Stimulated activated naive B cell treated with anti-CD40 and anti-IgM and Interleukin-4, amounts not matched to agents 10 μg/mL and 1 μg/mL and 100 μg/mL, for 72 hours (primary cell): ENCODE measurements at regions not wholly inside any gene's neighbourhood (a gene's known extent, or its start where the extent isn't known, plus 50 kb on each side); places are given as distances from the start of the nearest gene placed in this dataset.
"Not testable (repeated sequence)": the region's sequence is repeated elsewhere in the genome, so short reads cannot be mapped to it uniquely, and the experiment has no call there.

Experiments
- ATAC-seq, 2 donors: fragments of 150-1000 bp; cut with Tn5 transposase; replicated peaks; 2 replicates each; pipeline ENCODE4 v1.10.0; 2021; ENCODE audit warnings: moderate library complexity in 1 of 2
- DNase-seq: peaks from one replicate; pipeline ENCODE4 v3.0.0; 2021
- H3K27ac Mint-ChIP-seq: one replicate; pipeline ENCODE4 v1.8.0; 2022; ENCODE audit warnings: mild to moderate bottlenecking, mixed read lengths
- H3K27me3 Mint-ChIP-seq, 2 donors: one replicate each; pipeline ENCODE4 v1.8.0; 2022; ENCODE audit warnings: mixed read lengths in 2 of 2
- H3K36me3 Mint-ChIP-seq, 2 donors: one replicate each; pipeline ENCODE4 v1.8.0; 2022; ENCODE audit warnings: mixed read lengths in 2 of 2, mild to moderate bottlenecking in 1 of 2
- H3K4me1 Mint-ChIP-seq, 2 donors: one replicate each; pipeline ENCODE4 v1.8.0; 2022; ENCODE audit warnings: mixed read lengths in 2 of 2, mild to moderate bottlenecking in 1 of 2
- H3K4me3 Mint-ChIP-seq, 2 donors: one replicate each; pipeline ENCODE4 v1.8.0; 2022; ENCODE audit warnings: mild to moderate bottlenecking in 2 of 2, mixed read lengths in 2 of 2, moderate library complexity in 1 of 2
- H3K9me3 Mint-ChIP-seq, 2 donors: one replicate each; pipeline ENCODE4 v1.8.0; 2022; ENCODE audit warnings: mixed read lengths in 2 of 2, mild to moderate bottlenecking in 1 of 2

DNA sequence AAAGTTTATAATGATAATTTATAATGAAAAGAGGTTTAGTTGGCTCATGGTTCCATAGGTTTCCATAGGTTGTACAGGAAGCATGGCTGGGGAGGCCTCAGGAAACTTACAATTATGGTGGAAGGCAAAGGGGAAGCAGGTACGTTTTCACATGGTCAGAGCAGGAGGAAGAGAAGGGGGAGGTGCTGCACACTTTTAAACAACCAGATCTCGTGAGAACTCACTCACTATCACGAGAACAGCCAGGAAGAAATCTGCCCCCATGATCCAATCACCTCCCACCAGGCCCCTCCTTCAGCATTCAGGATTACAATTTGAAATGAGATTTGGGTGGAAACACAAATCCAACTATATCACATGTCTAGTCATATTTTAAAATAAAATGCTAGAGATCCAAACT is 64.1 kb upstream of the ABLIM1 start:
- not testable (repeated sequence) for H3K27me3 Mint-ChIP-seq, H3K4me1 Mint-ChIP-seq, H3K4me3 Mint-ChIP-seq, DNase-seq, H3K9me3 Mint-ChIP-seq, H3K36me3 Mint-ChIP-seq, ATAC-seq, H3K27ac Mint-ChIP-seq

- Mint-ChIP-seq H3K9me3 (peaks cover 0 to 1% of the 10 kb centered on the region in 2 donors), H3K4me1 (no peaks in the 10 kb centered on the region), H3K4me3 (no peak overlapping the region), H3K36me3 (no peaks in the 10 kb centered on the region), H3K27ac (no peak overlapping the region), H3K27me3 (no peaks in the 10 kb centered on the region)
- DNase-seq = no peak
- ATAC-seq = no peak
These were observed 65.3 kb upstream of the ABLIM1 start for GRCh38 chr10:114723361-114723760.

DNA sequence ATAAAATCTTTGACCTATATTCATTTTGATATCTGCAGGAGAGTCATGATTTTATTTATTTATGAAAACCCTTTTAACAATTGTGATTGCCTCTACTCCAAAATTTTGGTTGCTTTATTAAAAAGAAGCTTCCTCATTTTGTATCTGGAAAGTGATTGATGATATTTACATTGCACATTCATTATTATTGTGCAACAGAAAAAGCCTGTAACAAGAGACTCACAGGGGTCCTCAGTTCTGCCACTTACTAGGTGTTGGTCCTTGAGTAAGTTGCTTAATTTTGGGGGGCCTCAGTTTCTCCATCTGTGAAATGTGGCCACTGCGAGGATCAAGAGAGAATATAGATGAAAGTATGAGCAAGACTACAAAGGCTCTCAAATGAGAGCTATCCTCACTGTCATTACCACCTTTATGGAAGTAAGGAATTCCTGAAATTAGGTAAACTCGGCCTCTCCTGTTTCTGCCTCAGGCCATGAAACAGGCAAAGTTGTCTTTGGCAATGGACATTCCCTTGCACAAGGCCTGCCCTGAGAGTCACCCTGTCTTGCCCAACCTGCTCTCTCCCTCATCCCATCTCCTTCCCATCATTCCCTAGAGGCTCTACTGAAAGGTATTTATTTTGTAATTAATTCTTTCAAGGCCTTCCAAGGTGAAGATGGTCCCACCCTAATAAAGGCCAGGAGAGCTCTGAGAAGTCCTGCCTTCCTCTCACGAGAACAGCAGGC is 66.1 kb upstream of the ABLIM1 start:
- ATAC-seq = no peak
- no peaks in the 10 kb centered on the region for H3K27me3 Mint-ChIP-seq
- H3K4me1 Mint-ChIP-seq = no peaks in the 10 kb centered on the region
- no peak overlapping the region for H3K4me3 Mint-ChIP-seq
- DNase-seq = no peak
- no peak overlapping the region for H3K27ac Mint-ChIP-seq
- peaks cover 0 to 1% of the 10 kb centered on the region in 2 donors for H3K9me3 Mint-ChIP-seq
- H3K36me3 Mint-ChIP-seq = no peaks in the 10 kb centered on the region

DNA sequence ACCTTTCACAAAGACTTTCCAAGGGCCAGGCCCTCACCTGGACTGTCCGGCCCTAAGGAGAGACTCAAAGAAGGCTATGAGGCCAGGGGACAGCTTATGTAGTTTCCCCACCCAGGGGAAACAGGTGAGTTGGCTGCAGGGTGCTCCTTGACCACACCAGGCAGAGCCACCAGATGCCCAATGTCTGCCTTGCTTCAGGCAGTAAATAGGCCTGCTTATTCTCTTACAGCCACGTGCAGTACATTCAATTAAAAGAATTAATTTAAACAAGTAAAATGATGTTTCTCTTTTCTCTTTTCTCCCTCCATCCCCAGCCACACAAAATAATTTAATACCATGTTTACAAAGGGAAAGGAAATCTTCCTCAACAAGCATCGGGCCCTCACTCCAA is 66.6 kb upstream of the ABLIM1 start:
- no peaks in the 10 kb centered on the region for H3K36me3 Mint-ChIP-seq
- H3K4me1 Mint-ChIP-seq = no peaks in the 10 kb centered on the region
- peaks cover 0 to 1% of the 10 kb centered on the region in 2 donors for H3K9me3 Mint-ChIP-seq
- no peaks in the 10 kb centered on the region for H3K27me3 Mint-ChIP-seq
- no peak for ATAC-seq
- no peak overlapping the region for H3K4me3 Mint-ChIP-seq
- no peak overlapping the region for H3K27ac Mint-ChIP-seq
- no peak for DNase-seq

GRCh38 chr10:114726820-114727271 is 68.8 kb upstream of the ABLIM1 start:
- peaks cover 0 to 1% of the 10 kb centered on the region in 2 donors for H3K9me3 Mint-ChIP-seq
- H3K36me3 Mint-ChIP-seq = no peaks in the 10 kb centered on the region
- ATAC-seq (no peak), DNase-seq (no peak)
- no peaks in the 10 kb centered on the region for H3K4me1 Mint-ChIP-seq
- H3K27ac Mint-ChIP-seq = no peak overlapping the region
- no peaks in the 10 kb centered on the region for H3K27me3 Mint-ChIP-seq
- H3K4me3 Mint-ChIP-seq = no peak overlapping the region

DNA sequence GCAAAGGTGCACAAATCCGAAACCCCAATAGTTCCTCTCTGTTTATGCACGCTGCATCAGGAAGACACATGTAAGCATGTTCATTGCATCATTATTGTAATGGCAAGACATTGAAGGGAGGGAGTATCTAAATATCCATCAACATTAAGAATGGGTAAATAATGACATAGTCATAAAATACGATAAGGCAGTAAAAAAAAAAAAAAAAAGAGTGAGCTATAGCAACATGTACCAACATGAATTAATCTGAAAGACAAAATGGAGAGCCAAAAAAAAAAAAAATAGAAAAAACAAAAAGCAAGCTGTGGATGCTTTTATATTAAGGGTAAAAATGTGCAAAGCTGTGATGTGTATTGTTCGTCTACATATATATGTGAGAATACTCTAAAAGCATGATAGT is 70.2 kb upstream of the ABLIM1 start:
- ATAC-seq = no peak
- H3K27me3 Mint-ChIP-seq = no peaks in the 10 kb centered on the region
- H3K4me1 Mint-ChIP-seq = no peaks in the 10 kb centered on the region
- no peaks in the 10 kb centered on the region for H3K36me3 Mint-ChIP-seq
- no peak for DNase-seq
- H3K9me3 Mint-ChIP-seq = peaks cover 0 to 1% of the 10 kb centered on the region in 2 donors
- no peak overlapping the region for H3K27ac Mint-ChIP-seq
- no peak overlapping the region for H3K4me3 Mint-ChIP-seq

DNA sequence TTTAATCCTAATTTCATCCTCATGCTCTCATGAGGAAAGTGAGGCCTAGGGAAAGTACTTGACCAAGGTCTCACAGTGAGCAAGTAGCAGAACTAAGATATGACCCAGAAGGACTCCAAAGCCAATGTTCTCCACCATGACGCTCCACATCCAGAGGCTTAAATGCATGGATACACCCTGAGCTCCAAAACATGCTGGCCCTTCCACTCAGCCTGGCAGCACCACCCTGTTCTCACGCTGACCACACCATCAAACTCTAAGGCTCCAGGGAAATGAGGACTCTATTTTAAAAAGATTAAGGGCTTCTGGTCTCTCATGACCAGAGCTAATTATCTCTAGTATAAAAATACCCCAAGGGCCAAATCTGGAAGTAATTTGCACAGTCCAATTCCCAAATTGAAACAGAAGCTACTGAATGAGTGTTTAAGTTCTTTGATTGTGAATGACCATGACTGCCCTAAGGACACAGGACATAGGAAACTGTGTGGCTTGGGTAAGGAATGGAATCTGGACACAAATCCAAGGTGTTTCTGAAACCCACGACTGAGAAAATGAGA is 71.1 kb upstream of the ABLIM1 start:
- Mint-ChIP-seq H3K9me3 (peaks cover 0 to 1% of the 10 kb centered on the region in 2 donors), H3K4me3 (no peak overlapping the region), H3K27ac (no peak overlapping the region), H3K36me3 (no peaks in the 10 kb centered on the region), H3K4me1 (no peaks in the 10 kb centered on the region), H3K27me3 (peaks cover 0 to 2% of the 10 kb centered on the region in 2 donors)
- ATAC-seq = no peak
- DNase-seq = no peak

GRCh38 chr10:114730291-114730690 is 72.2 kb upstream of the ABLIM1 start:
- Mint-ChIP-seq H3K27ac (no peak overlapping the region), H3K4me3 (no peak overlapping the region), H3K27me3 (peaks cover 0 to 5% of the 10 kb centered on the region in 2 donors), H3K36me3 (no peaks in the 10 kb centered on the region), H3K4me1 (no peaks in the 10 kb centered on the region), H3K9me3 (peaks cover 0 to 1% of the 10 kb centered on the region in 2 donors)
- DNase-seq (no peak), ATAC-seq (no peak)

DNA sequence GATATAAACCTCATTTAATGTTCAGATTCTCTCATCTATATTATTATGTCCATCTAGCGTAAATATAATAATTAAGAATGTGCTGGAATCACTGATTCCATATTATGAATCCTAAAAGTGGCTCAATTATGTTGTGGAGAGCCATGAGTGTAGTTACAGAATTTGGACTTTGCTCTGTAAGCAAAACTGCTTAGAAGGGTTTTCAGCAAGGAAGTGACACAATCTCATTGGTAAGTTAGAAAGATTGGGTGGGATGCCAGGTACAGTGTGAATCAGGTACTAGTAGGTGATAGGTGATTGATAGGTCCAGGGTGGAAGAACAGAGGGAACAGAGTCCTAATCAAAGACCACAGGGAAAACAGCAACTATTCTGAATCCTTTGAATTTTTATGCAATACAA is 74.9 kb upstream of the ABLIM1 start:
- Mint-ChIP-seq H3K36me3 (no peaks in the 10 kb centered on the region), H3K9me3 (peaks cover 0 to under 1% of the 10 kb centered on the region in 2 donors), H3K4me3 (no peak overlapping the region), H3K4me1 (no peaks in the 10 kb centered on the region), H3K27ac (no peak overlapping the region), H3K27me3 (peaks cover 0 to 5% of the 10 kb centered on the region in 2 donors)
- no peak for ATAC-seq
- DNase-seq = no peak

DNA sequence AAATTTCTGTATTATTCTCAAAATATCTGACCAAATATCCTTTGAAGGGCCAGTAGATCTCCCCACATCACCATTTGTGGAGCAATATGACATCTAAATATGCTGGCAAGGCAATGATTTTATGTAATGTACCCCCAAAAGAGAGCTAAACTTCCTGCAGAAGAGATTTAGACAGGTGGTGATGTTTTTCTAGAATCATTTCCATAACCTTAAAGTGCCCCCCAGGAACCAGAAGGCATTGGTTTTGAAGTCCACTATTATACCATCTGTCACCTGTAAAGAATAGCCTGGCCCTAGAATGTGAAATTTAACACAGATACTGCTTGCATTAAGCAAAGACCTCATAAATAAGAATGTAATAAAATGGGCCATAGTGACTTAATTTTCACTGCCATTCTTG is 77.9 kb upstream of the ABLIM1 start:
- no peaks in the 10 kb centered on the region for H3K36me3 Mint-ChIP-seq
- H3K27me3 Mint-ChIP-seq = peaks cover 0 to 5% of the 10 kb centered on the region in 2 donors
- H3K4me1 Mint-ChIP-seq = no peaks in the 10 kb centered on the region
- H3K27ac Mint-ChIP-seq = no peak overlapping the region
- DNase-seq (no peak), ATAC-seq (no peak)
- no peak overlapping the region for H3K4me3 Mint-ChIP-seq
- no peaks in the 10 kb centered on the region for H3K9me3 Mint-ChIP-seq

- H3K36me3 Mint-ChIP-seq = no peaks in the 10 kb centered on the region
- no peaks in the 10 kb centered on the region for H3K9me3 Mint-ChIP-seq
- no peak overlapping the region for H3K4me3 Mint-ChIP-seq
- H3K27me3 Mint-ChIP-seq = peaks cover 4 to 17% of the 10 kb centered on the region in 2 donors
- no peak overlapping the region for H3K27ac Mint-ChIP-seq
- peaks cover 0 to 5% of the 10 kb centered on the region in 2 donors for H3K4me1 Mint-ChIP-seq
- DNase-seq (no peak), ATAC-seq (no peak)
These were observed 77.9 kb upstream of the FHIP2A start for GRCh38 chr10:114743521-114744231.

- ATAC-seq (no peak), DNase-seq (no peak)
- Mint-ChIP-seq H3K36me3 (no peaks in the 10 kb centered on the region), H3K4me3 (no peak overlapping the region), H3K9me3 (no peaks in the 10 kb centered on the region), H3K27ac (no peak overlapping the region), H3K27me3 (peaks cover 12 to 23% of the 10 kb centered on the region in 2 donors), H3K4me1 (peaks cover 0 to 5% of the 10 kb centered on the region in 2 donors)
These were observed 75.0 kb upstream of the FHIP2A start for GRCh38 chr10:114746531-114746930.

GRCh38 chr10:114748241-114748640 is 73.3 kb upstream of the FHIP2A start:
- no peak for DNase-seq

GRCh38 chr10:114749014-114749413 is 72.6 kb upstream of the FHIP2A start:
- Mint-ChIP-seq H3K4me3 (no peak overlapping the region), H3K27ac (no peak overlapping the region)
- DNase-seq = no peak

More at GRCh38 chr10:114748241-114748640, 73.3 kb upstream of the FHIP2A start:
- Mint-ChIP-seq H3K4me1 (peaks cover 0 to 5% of the 10 kb centered on the region in 2 donors), H3K9me3 (peaks cover 3% of the 10 kb centered on the region in 2 donors), H3K36me3 (peaks cover 0 to 3% of the 10 kb centered on the region in 2 donors), H3K27ac (no peak overlapping the region), H3K4me3 (no peak overlapping the region), H3K27me3 (peaks cover 21 to 27% of the 10 kb centered on the region in 2 donors)
- ATAC-seq = no peak

DNA sequence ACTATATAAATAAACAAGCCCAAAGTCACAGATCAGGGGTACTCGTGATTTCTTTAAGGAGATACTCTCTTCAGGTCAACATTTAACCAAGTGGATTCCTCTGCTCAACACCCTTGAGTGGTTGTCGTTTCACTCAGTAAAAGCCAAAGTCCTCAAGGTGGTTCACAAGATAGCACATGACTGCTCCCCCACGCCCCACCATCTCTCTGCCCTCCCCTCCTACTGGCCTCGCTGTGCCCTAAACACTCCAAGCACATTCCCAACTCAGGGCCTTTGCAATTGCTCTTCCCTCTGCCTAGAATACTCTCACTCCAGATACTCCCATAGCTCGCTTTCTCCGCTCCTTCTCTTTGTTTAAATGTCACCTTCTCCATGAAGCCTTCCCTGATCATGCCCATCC is 72.1 kb upstream of the FHIP2A start:
- no peak for DNase-seq
- Mint-ChIP-seq H3K36me3 (peaks cover 0 to 3% of the 10 kb centered on the region in 2 donors), H3K4me3 (no peak overlapping the region), H3K4me1 (no peaks in the 10 kb centered on the region), H3K27ac (no peak overlapping the region), H3K9me3 (peaks cover 3% of the 10 kb centered on the region in 2 donors), H3K27me3 (peaks cover 21 to 22% of the 10 kb centered on the region in 2 donors)
- ATAC-seq = no peak

More at GRCh38 chr10:114749014-114749413, 72.6 kb upstream of the FHIP2A start:
- Mint-ChIP-seq H3K9me3 (peaks cover 3% of the 10 kb centered on the region in 2 donors), H3K4me1 (no peaks in the 10 kb centered on the region), H3K27me3 (peaks cover 21 to 22% of the 10 kb centered on the region in 2 donors), H3K36me3 (peaks cover 0 to 3% of the 10 kb centered on the region in 2 donors)
- no peak for ATAC-seq
